ENCODE measurements at regions not wholly inside any gene's neighbourhood (a gene's known extent, or its start where the extent isn't known, plus 50 kb on each side); places are given as distances from the start of the nearest gene placed in this dataset.

DNA sequence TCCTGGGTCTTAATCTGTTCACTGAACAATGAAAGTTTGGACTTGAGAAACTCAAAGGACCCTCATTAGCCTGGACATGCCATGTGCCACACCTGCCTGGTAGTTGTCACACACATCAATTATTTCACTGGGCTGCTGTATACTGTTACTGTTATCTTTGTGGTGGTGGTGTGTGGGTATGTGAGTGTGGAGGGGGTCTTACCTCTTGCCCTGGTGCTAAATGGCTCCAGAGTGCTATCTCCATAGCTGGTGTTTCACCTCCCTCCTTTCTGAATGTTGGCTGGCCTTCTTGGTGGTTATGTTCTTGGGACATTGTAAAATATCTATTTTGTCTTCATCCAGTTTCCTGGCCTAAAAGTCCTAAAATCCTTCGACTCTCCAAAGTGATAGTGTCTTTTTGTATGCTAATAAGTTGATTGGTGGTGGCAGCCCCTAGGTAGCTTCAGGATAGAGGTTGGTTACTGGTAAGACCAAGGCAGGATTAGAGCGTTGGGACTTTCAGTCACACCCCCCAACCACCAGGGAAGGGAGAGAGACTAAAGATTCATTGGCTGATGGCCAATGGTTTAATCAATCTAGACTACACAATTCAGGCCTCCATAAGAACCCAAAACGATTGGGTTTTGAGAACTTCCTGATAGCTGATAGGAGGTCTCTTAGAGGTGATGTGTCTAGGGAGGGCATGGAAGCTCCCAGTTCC, 328.1 kb downstream of the MYCN start:
- no peak for DNase-seq

GRCh38 chr2:16266571-16266970, 326.2 kb downstream of the MYCN start:
- DNase-seq: no peak

DNA sequence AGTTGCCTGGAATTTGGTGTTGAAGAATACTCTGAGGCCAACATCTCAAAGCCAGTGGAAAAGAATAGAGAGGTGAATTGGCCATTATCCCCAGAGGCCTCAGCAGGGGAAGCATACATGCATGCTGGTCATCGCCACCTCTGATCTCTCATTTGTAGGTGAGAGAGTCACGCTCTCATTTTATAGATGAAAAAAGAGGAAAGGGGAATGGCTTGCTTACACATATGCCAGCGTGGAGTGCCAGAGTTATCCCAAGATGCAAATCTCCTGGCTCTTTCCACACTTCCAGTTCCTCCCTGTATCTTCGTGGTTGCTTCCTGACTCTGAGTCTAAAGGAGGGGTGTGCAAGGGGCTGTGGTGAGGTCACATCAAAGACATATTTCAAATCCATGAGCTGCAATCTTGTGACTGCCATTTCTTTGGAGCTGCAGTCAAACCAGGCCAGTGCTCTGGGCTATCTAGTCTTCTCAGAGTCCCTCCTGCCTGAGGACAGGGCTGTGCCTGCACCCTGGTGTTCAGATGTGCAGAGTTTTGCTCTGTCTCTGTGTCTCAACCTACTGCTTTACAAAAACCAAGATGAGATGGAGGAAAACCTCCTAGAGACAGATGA, 324.7 kb downstream of the MYCN start:
- no peak for DNase-seq

DNA sequence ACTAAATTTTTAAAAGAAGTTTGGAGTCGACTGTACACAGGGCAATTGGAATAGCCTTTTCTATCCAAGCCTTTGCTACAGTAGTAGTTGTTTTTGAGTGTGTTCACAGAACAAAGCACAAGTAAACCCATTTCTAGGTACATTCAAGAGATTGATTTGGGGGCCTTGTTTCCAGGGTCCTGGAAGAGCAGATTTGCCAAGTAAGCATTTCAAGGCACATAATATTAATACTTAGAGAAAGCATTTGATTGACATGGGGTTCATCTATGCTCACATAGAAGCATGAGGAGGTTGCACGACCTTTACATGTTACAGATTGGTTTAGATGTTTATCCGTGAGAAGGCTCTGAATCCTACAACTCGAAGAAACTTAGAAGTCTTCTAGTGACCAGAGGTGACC, 324.1 kb downstream of the MYCN start:
- no peak for DNase-seq

DNA sequence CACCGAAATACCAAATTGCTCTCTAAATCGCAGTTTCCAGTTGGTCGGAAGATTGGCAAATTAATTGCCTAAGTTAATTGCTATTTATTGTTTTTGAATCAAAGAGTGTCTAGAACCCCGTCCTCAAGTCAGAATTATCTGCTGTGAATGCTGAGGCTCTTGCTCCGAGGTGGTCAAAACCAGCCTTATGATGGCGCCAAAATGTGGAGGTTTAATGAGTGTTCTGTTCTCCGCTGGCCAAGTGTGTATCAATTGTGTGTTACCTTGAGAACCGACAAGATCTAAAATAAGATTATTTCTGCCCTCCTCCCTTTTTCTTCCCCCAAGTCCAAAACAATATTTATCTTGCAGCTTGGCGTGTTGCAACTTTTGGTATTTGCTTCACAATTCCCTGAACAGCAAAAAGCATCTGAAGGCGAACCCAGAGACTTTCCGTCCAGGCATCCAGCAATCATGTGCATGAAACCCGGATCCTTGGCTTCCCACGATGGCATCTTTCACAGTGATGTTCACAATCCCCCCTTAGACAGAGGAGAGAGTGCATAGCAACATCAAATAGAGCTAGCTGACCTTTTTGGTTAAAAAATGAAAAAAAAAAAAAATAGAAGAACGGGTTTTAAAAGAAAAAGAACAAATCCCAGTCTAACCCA, 323.0 kb downstream of the MYCN start:
- DNase-seq: no peak

GRCh38 chr2:16262526-16263178, 322.3 kb downstream of the MYCN start:
- no peak for DNase-seq

- DNase-seq: no peak
Measured at GRCh38 chr2:16261791-16262190, 321.4 kb downstream of the MYCN start.

DNA sequence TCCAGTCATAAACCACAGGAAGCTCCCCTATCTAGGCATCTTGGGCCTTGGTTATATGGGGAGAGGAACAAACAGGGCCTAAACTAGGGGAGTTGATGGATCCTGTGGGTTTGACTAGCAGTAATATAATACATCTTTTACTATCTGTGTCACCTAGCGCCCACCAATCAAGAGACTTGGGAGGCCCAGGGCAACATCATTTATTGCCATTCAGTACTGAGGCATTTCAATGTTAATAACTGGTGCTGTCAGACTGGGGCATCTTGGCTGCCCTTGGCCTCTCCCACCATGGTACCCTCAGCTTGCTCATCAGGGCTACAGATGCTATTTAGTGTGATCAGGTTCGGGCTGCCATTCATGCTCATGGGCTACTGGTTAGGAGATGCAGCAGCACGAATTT, 320.7 kb downstream of the MYCN start:
- no peak for DNase-seq

DNA sequence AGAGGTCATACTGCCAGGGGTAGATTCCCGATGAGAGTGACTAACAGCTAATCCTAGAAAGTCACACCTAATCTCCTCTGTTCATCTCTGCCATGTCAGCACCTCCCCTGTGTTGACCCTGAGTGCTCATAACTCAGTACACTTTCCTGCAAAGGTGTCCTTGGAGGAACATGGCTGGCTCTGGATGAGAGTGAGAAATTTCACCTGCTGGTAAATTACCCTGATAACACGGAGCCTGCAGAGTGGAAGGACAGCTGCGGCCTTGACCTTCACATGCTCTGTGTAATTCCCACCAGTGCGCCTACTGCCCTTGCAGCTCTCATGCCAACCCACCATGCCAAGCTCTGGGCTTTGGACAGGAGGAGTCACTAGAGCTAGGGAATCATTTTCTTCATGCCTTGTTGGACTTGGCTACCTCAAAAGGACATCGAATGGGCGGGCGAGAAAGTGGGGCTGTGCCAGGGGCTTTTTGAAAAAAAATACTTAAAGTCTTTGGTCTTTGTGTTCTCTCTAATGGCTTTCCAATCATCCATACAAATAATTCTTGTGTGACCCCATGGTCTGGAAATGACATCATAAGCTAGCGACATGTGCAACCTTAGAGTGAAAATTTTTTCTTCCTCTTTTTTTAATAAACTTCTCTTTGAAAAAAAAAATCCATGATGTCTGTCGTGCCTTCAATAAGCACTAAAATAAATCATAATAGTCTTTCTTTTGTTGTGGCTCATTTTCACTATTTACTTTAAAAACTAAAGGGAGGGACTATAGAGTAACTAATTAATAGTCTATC, 319.9 kb downstream of the MYCN start:
- no peak for DNase-seq

DNA sequence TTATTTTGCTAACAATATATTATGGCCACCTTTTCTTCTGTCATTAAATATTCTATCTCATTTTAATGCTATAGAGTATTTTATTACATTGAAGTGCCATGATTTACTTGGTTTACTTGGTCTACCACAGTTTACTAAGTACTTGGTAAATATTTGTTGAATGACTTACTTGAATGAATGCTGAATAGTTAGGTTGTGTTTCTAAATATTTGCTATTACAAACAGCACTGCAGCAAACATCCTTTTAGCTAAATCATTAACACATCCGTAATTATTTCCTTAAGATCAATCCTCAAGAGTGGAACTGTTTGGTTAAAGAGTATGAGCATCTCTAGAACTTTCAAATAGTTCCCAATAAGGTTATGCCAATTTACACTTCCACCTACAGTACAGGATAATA, 318.7 kb downstream of the MYCN start:
- DNase-seq: no peak

DNA sequence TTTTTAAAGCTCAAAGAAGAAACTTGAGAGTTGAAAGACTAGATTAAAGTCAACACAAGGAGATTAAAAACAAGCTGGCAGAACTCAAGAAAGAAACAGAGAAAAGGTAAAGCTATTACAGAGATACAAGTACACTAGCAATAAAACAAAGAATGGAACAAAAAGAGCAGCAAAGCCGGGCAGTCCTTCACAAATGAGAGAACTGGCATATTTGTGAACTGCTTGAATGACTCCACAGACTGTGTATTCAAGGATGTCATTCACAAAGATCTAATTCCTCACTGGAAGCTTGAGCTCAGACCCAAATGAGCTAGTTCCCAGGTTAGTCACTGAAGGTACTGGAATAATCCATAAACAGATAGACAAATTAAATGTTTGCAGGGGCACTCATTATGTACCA, 318.0 kb downstream of the MYCN start:
- no peak for DNase-seq

- no peak for DNase-seq
Measured at GRCh38 chr2:16257322-16258028, 317.1 kb downstream of the MYCN start.

- DNase-seq: no peak
Measured at GRCh38 chr2:16256601-16257321, 316.4 kb downstream of the MYCN start.

DNA sequence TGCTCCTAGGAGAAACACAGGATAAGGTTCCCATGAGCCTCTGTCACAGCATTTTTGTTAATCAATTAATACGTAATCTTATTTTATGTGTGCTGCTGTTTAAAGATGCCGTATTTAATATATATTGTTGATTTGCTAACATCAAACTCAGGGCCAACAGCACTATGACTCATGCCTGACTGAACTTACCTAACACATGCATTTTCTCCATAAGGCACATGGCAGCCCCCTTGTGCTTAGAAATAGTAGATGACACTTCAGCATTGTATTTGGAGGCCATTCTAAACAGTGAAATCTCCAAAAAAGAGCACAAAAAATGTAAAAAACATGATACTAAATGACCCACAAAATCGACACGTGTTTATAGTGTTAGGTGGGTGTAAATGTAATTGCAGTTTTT, 314.8 kb downstream of the MYCN start:
- DNase-seq: no peak

GRCh38 chr2:16254356-16254965, 314.1 kb downstream of the MYCN start:
- DNase-seq: no peak

DNA sequence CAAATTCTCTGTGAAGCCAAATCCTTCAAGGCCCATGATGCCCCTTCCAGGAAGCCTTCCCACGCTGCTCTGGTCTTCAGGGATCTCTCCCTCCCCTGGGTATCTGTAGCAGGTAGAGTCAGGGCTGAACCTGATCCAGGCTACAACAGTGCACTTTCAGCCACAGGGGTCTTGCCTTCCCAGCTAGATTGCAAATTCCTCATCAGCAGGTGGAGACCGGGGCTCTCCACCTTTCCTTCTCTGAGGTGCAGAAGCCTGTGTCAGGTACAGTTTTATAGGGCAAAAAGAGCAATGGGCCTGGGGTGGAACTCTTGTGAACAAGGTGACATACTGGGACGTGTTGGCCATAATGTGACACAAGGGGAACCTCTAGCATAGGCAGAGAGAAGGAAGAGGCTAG, 312.9 kb downstream of the MYCN start:
- DNase-seq: no peak

GRCh38 chr2:16252891-16253290, 312.5 kb downstream of the MYCN start:
- no peak for DNase-seq

DNA sequence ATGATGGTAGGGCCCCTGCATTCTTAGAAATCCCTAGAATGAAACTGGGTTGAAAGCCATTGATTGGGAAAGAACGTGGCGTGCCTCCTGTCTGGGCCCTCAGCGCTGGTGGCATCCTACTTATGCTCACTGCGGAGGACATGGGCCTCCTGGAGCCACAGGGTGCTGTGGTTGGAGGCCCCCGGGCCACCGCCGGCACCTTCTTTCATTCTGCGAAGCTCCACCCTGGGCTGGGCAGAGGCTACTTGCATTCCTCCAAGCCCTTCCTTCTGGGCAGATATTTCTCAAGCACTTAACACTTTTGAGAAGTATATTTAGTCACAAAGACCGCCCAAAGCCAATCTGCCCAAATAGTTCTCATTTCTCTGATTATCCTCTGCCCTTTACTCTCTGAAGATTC, 311.9 kb downstream of the MYCN start:
- no peak for DNase-seq

DNA sequence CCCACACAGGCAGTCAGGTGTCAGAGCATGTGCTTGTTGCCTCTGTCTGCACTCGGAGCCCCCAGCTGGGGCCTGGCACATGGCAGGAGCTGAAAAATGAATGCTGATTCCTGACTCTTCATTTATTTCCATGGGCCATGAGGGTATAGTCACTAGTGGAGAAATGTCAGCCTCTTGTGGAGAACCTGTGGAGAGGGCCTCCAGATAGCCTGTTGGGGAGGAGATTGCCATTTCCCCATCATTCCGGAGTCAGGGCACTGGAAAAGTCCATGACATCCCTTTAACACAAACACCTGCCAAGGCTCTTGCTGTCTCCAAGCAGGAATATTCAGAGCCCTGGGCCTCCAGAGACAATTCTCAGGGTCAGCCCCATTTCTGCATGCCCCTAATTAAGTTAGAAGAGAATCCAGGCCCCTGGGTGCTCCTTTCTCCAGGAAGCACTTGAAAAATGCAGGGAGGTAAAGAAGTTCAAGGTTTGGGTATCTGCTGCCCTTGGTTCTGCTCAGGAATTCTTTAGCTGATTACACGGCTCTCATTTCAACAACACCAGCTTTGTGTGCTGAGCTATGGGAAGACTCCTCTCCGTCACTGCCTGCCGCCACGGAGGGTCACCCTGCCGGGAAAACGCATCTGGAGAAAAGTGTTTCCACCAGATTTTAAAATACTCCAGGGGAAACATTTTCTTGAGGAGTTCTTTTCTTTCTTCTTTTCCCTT, 311.3 kb downstream of the MYCN start:
- DNase-seq: no peak

- no peak for DNase-seq
Measured at GRCh38 chr2:16250886-16251285, 310.5 kb downstream of the MYCN start.

DNA sequence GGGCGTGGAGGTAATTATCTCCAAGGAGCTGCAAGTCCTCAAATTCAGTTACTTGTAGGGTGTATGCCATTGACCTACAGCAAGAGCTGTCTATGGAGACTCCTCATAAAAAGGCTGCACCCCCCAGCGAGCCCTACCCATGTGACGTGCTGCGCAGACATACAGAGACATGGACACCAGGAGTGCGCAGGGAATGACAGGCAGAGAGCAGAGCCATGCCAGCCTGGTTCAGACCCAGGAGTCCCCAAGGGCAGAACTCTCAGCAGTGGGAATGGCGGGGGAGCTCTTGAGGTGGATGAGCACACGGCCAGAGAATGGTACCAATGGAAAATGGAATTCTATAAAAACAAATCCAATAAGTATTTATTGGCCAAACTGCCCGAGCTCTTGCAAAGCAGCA, 310.1 kb downstream of the MYCN start:
- no peak for DNase-seq

All from T-helper 9 cell (primary cell).